RWPE1 (cell line): ENCODE measurements at regions not wholly inside any gene's neighbourhood (a gene's known extent, or its start where the extent isn't known, plus 50 kb on each side); places are given as distances from the start of the nearest gene placed in this dataset.

Source experiments
- CTCF ChIA-PET: fragments of 350-600 bp; sonication (Branson Sonifier 250); formaldehyde crosslinking; extraction: SDS; loops from one replicate; lab custom pipeline; 2021; lab: Yijun Ruan, JAX
- POLR2A ChIA-PET: fragments of 400-600 bp; formaldehyde crosslinking; extraction: SDS; loops from one replicate; lab custom pipeline; 2020; ENCODE audit warnings: antibody characterized with exemption; ENCODE audit not compliant: low non-redundant PET; lab: Yijun Ruan, JAX
- DNase-seq: peaks from one replicate; pipeline ENCODE4 v3.0.0; 2012; ENCODE audit warnings: low spot score
- H3K27ac ChIP-seq: fragments of 450-650 bp; 2 replicates; pipeline ENCODE4 v1.5.1; 2017
- TF ChIP-seq, protein P1 (sequence below): fragments of 450-650 bp; conservative IDR thresholded peaks from 2 replicates; pipeline ENCODE4 v1.5.1; 2017; ENCODE audit warnings: low read depth, mild to moderate bottlenecking

DNA sequence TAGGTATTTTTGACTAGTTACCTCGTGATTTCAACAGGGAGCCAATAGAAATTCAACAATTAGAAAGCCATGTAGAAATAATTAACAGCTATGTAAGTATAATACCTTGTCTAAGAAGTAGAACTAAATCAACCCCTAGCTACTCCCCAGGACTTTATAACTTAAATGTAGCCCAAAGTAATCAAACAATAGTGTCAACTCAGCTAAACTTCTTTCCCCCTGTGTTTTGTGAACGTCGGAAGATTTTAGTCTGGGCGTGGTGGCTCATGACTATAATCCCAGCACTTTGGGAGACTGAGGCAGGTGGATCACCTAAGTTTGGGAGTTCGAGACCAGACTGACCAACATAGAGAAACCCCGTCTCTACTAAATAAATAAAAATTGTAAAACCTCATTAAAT is 579.9 kb upstream of the NCAM2 start:
- ChIA-PET POLR2A (interaction anchor here (0.6 kb wide), 1 partner anchor 594 kb away, joined by 3 read pairs; no protein-coding TSS in a partner anchor), CTCF (no interaction called here)
- DNase-seq = no peak
- no peak overlapping the region for H3K27ac ChIP-seq
- TF ChIP-seq, protein P1, sequence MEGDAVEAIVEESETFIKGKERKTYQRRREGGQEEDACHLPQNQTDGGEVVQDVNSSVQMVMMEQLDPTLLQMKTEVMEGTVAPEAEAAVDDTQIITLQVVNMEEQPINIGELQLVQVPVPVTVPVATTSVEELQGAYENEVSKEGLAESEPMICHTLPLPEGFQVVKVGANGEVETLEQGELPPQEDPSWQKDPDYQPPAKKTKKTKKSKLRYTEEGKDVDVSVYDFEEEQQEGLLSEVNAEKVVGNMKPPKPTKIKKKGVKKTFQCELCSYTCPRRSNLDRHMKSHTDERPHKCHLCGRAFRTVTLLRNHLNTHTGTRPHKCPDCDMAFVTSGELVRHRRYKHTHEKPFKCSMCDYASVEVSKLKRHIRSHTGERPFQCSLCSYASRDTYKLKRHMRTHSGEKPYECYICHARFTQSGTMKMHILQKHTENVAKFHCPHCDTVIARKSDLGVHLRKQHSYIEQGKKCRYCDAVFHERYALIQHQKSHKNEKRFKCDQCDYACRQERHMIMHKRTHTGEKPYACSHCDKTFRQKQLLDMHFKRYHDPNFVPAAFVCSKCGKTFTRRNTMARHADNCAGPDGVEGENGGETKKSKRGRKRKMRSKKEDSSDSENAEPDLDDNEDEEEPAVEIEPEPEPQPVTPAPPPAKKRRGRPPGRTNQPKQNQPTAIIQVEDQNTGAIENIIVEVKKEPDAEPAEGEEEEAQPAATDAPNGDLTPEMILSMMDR = no peak

DNA sequence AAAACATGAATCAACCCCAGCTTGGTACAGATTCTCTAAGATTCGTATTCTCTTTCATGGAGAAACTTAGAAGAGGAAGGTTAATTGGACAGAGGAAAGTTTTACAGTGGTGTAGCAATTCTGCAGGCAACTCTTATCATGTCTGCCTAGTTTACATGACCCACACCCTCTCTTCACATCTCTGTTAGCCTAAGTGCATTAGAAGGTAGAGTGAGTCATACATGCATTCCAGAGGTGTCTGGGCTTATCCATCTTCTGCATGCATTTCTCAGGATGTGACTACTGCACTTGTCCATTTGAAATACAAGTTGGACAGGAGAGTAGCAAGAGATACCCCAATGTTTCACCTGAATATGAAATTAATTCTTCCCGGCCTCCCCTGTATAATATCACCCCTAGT is 578.4 kb upstream of the NCAM2 start:
- no peak overlapping the region for H3K27ac ChIP-seq
- TF ChIP-seq, protein P1 = no peak
- ChIA-PET CTCF (interaction anchor here (0.7 kb wide), 1 partner anchor 1121 kb away, joined by 4 read pairs; no protein-coding TSS in a partner anchor), POLR2A (no interaction called here)
- DNase-seq = peak; percentile 68

DNA sequence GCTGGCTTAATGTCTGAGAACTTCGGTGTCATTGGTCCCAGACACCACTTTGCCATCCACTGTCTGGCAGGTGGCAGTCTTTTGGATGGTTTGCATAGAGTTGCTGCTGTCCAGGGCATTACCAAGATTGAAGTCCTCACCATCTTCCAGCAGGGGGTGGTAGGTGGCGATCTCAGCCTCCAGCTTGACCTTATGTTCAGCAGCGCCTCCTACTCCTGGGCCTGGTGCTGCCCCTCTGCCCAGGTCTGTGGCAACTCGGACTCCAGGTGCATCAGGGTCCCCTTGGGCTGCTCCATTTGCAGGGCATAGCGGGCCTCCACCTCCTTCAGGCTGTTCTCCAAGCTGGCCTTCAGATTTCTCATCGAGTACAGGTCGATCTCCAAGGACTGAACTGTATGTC is 573.3 kb upstream of the NCAM2 start:
- POLR2A ChIA-PET = no interaction called here
- DNase-seq = no peak
- CTCF ChIA-PET = interaction anchor here (0.5 kb wide), 1 partner anchor 14 kb away, joined by 3 read pairs; no protein-coding TSS in a partner anchor
- no peak overlapping the region for H3K27ac ChIP-seq
- TF ChIP-seq, protein P1 = no peak

- CTCF ChIA-PET = no interaction called here
- DNase-seq = no peak
- POLR2A ChIA-PET = no interaction called here
- H3K27ac ChIP-seq = no peak overlapping the region
- TF ChIP-seq, protein P1 = no peak
Observed at GRCh38 chr21:20425856-20426255, 572.4 kb upstream of the NCAM2 start.

DNA sequence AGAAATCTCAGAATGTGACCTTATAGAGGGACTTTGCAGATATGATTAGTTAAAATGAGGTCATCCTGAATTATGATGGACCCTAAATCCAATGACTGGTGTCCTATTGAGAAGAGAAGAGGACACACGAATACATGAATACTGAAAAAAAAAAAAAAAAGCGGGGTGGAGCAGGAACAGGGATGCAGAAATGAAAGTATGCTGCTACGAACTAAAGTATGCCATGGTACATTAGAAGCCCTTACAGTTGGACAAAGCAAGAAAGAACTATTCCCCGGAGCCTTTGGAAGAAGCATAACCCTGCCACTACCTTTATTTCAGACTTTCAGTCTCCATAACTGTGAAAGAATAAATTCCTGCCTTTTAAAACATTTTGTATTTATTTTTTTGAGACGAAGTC is 557.9 kb upstream of the NCAM2 start:
- H3K27ac ChIP-seq = no peak overlapping the region
- CTCF ChIA-PET = interaction anchor here (0.6 kb wide), 2 partner anchors 45 to 596 kb away, joined by 4 to 5 read pairs; no protein-coding TSS in a partner anchor
- POLR2A ChIA-PET = no interaction called here
- TF ChIP-seq, protein P1 = no peak
- no peak for DNase-seq

DNA sequence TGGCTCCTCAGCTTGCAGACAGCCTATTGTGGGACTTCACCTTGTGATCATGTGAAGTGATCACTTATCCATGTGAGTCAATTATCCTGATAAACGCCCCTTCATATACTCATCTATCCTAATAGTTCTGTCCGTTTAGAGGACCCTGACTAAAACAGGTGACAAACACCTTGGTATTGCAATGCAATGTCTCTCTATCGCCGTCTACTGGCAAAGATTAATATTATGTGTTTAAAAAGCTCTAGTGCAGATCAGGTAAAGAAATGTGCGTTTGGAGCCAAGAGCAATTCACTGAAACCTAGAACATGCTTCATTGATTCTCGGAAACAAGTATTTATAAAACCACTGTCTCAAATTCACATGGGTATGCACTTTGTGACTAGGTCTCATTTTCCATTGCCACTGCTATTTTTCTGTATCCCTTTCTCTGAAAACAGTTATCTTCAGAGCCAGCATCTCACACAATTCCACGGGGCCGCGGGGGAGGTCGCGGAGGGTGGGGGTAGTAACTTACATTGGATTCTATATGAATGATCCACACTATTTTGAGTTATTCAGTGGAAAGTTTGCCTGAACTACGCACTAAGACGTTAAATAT is 554.6 kb upstream of the NCAM2 start:
- ChIA-PET POLR2A (no interaction called here), CTCF (interaction anchor here (0.5 to 1.4 kb wide), 17 partner anchors 10 to 1057 kb away, joined by 3 to 11 read pairs (median 3); no protein-coding TSS in a partner anchor)
- TF ChIP-seq, protein P1 = peak; percentile 59
- no peak for DNase-seq
- H3K27ac ChIP-seq = no peak overlapping the region
